ENCODE measurements at regions not wholly inside any gene's neighbourhood (a gene's known extent, or its start where the extent isn't known, plus 50 kb on each side); places are given as distances from the start of the nearest gene placed in this dataset.

GRCh38 chr9:108656566-108656965, 199.2 kb downstream of the ACTL7B start:
- Mint-ChIP-seq H3K27ac (no peak overlapping the region), H3K9me3 (peaks cover 9% of the 10 kb centered on the region), H3K4me1 (no peaks in the 10 kb centered on the region), H3K36me3 (ENCODE audit: low read depth) (no peaks in the 10 kb centered on the region), H3K27me3 (no peaks in the 10 kb centered on the region), H3K4me3 (no peak overlapping the region)
- no peak for DNase-seq
- POLR2A ChIA-PET = no interaction called here
- CTCF ChIA-PET = no interaction called here

GRCh38 chr9:108655818-108656217, 200.0 kb downstream of the ACTL7B start:
- no peaks in the 10 kb centered on the region for H3K27me3 Mint-ChIP-seq
- CTCF ChIA-PET = no interaction called here
- POLR2A ChIA-PET = no interaction called here
- no peak overlapping the region for H3K27ac Mint-ChIP-seq
- DNase-seq = no peak
- no peaks in the 10 kb centered on the region for H3K36me3 Mint-ChIP-seq (ENCODE audit: low read depth)
- peaks cover 4% of the 10 kb centered on the region for H3K9me3 Mint-ChIP-seq
- H3K4me1 Mint-ChIP-seq = no peaks in the 10 kb centered on the region
- H3K4me3 Mint-ChIP-seq = no peak overlapping the region

- ChIA-PET POLR2A (no interaction called here), CTCF (no interaction called here)
- Mint-ChIP-seq H3K27me3 (no peaks in the 10 kb centered on the region), H3K4me3 (no peak overlapping the region), H3K9me3 (peaks cover 4% of the 10 kb centered on the region), H3K36me3 (ENCODE audit: low read depth) (no peaks in the 10 kb centered on the region), H3K27ac (no peak overlapping the region), H3K4me1 (no peaks in the 10 kb centered on the region)
- DNase-seq = no peak
Observed at GRCh38 chr9:108654566-108654965, 201.2 kb downstream of the ACTL7B start.

GRCh38 chr9:108652851-108653250, 202.9 kb downstream of the ACTL7B start:
- H3K27me3 Mint-ChIP-seq = no peaks in the 10 kb centered on the region
- no peak overlapping the region for H3K27ac Mint-ChIP-seq
- CTCF ChIA-PET = no interaction called here
- POLR2A ChIA-PET = no interaction called here
- H3K36me3 Mint-ChIP-seq (ENCODE audit: low read depth) = no peaks in the 10 kb centered on the region
- H3K4me1 Mint-ChIP-seq = no peaks in the 10 kb centered on the region
- H3K4me3 Mint-ChIP-seq = no peak overlapping the region
- H3K9me3 Mint-ChIP-seq = no peaks in the 10 kb centered on the region
- no peak for DNase-seq

GRCh38 chr9:108650826-108651225, 205.0 kb downstream of the ACTL7B start:
- H3K27ac Mint-ChIP-seq = no peak overlapping the region
- H3K9me3 Mint-ChIP-seq = no peaks in the 10 kb centered on the region
- no peak for DNase-seq
- no peaks in the 10 kb centered on the region for H3K36me3 Mint-ChIP-seq (ENCODE audit: low read depth)
- H3K4me1 Mint-ChIP-seq = no peaks in the 10 kb centered on the region
- no peak overlapping the region for H3K4me3 Mint-ChIP-seq
- H3K27me3 Mint-ChIP-seq = no peaks in the 10 kb centered on the region
- POLR2A ChIA-PET = no interaction called here
- CTCF ChIA-PET = no interaction called here

- Mint-ChIP-seq H3K27ac (no peak overlapping the region), H3K4me3 (no peak overlapping the region), H3K36me3 (ENCODE audit: low read depth) (no peaks in the 10 kb centered on the region), H3K4me1 (no peaks in the 10 kb centered on the region), H3K27me3 (no peaks in the 10 kb centered on the region), H3K9me3 (no peaks in the 10 kb centered on the region)
- ChIA-PET POLR2A (no interaction called here), CTCF (interaction anchor here (0.6 kb wide), 1 partner anchor 93 kb away, joined by 3 read pairs; no protein-coding TSS in a partner anchor)
- DNase-seq = no peak
Observed at GRCh38 chr9:108645520-108645919, 210.3 kb downstream of the ACTL7B start.

GRCh38 chr9:108643731-108644510, 211.9 kb downstream of the ACTL7B start:
- ChIA-PET CTCF (no interaction called here), POLR2A (no interaction called here)
- no peak for DNase-seq
- no peaks in the 10 kb centered on the region for H3K36me3 Mint-ChIP-seq (ENCODE audit: low read depth)
- no peak overlapping the region for H3K4me3 Mint-ChIP-seq
- H3K9me3 Mint-ChIP-seq = no peaks in the 10 kb centered on the region
- H3K27me3 Mint-ChIP-seq = no peaks in the 10 kb centered on the region
- H3K4me1 Mint-ChIP-seq = no peaks in the 10 kb centered on the region
- H3K27ac Mint-ChIP-seq = no peak overlapping the region

GRCh38 chr9:108642871-108643270, 212.9 kb downstream of the ACTL7B start:
- Mint-ChIP-seq H3K4me1 (no peaks in the 10 kb centered on the region), H3K27me3 (no peaks in the 10 kb centered on the region), H3K9me3 (no peaks in the 10 kb centered on the region), H3K27ac (no peak overlapping the region), H3K4me3 (no peak overlapping the region), H3K36me3 (ENCODE audit: low read depth) (no peaks in the 10 kb centered on the region)
- DNase-seq = no peak
- POLR2A ChIA-PET = no interaction called here
- CTCF ChIA-PET = no interaction called here

- no peak overlapping the region for H3K27ac Mint-ChIP-seq
- no peaks in the 10 kb centered on the region for H3K27me3 Mint-ChIP-seq
- no peaks in the 10 kb centered on the region for H3K4me1 Mint-ChIP-seq
- DNase-seq = no peak
- no peaks in the 10 kb centered on the region for H3K9me3 Mint-ChIP-seq
- ChIA-PET CTCF (no interaction called here), POLR2A (no interaction called here)
- no peak overlapping the region for H3K4me3 Mint-ChIP-seq
- no peaks in the 10 kb centered on the region for H3K36me3 Mint-ChIP-seq (ENCODE audit: low read depth)
Observed at GRCh38 chr9:108640230-108640629, 215.6 kb downstream of the ACTL7B start.

GRCh38 chr9:108639696-108640095, 216.1 kb downstream of the ACTL7B start:
- DNase-seq = no peak
- H3K27ac Mint-ChIP-seq = no peak overlapping the region
- H3K9me3 Mint-ChIP-seq = no peaks in the 10 kb centered on the region
- H3K36me3 Mint-ChIP-seq (ENCODE audit: low read depth) = no peaks in the 10 kb centered on the region
- H3K4me1 Mint-ChIP-seq = no peaks in the 10 kb centered on the region
- no peak overlapping the region for H3K4me3 Mint-ChIP-seq
- ChIA-PET CTCF (no interaction called here), POLR2A (no interaction called here)
- H3K27me3 Mint-ChIP-seq = no peaks in the 10 kb centered on the region

GRCh38 chr9:108639091-108639490, 216.7 kb downstream of the ACTL7B start:
- H3K9me3 Mint-ChIP-seq = no peaks in the 10 kb centered on the region
- DNase-seq = no peak
- no peaks in the 10 kb centered on the region for H3K4me1 Mint-ChIP-seq
- no peak overlapping the region for H3K4me3 Mint-ChIP-seq
- ChIA-PET POLR2A (no interaction called here), CTCF (no interaction called here)
- H3K27ac Mint-ChIP-seq = no peak overlapping the region
- no peaks in the 10 kb centered on the region for H3K27me3 Mint-ChIP-seq
- no peaks in the 10 kb centered on the region for H3K36me3 Mint-ChIP-seq (ENCODE audit: low read depth)

GRCh38 chr9:108637340-108637739, 218.4 kb downstream of the ACTL7B start:
- H3K4me1 Mint-ChIP-seq = no peaks in the 10 kb centered on the region
- H3K27me3 Mint-ChIP-seq = no peaks in the 10 kb centered on the region
- no peak overlapping the region for H3K27ac Mint-ChIP-seq
- CTCF ChIA-PET = no interaction called here
- no peaks in the 10 kb centered on the region for H3K9me3 Mint-ChIP-seq
- no peaks in the 10 kb centered on the region for H3K36me3 Mint-ChIP-seq (ENCODE audit: low read depth)
- no peak overlapping the region for H3K4me3 Mint-ChIP-seq
- no peak for DNase-seq
- POLR2A ChIA-PET = no interaction called here

- no peak overlapping the region for H3K27ac Mint-ChIP-seq
- no peaks in the 10 kb centered on the region for H3K9me3 Mint-ChIP-seq
- DNase-seq = no peak
- POLR2A ChIA-PET = no interaction called here
- H3K27me3 Mint-ChIP-seq = no peaks in the 10 kb centered on the region
- H3K4me3 Mint-ChIP-seq = no peak overlapping the region
- no peaks in the 10 kb centered on the region for H3K4me1 Mint-ChIP-seq
- H3K36me3 Mint-ChIP-seq (ENCODE audit: low read depth) = no peaks in the 10 kb centered on the region
- CTCF ChIA-PET = no interaction called here
Observed at GRCh38 chr9:108636013-108636412, 219.8 kb downstream of the ACTL7B start.

- no peaks in the 10 kb centered on the region for H3K9me3 Mint-ChIP-seq
- H3K4me3 Mint-ChIP-seq = no peak overlapping the region
- CTCF ChIA-PET = no interaction called here
- H3K27me3 Mint-ChIP-seq = no peaks in the 10 kb centered on the region
- no peak overlapping the region for H3K27ac Mint-ChIP-seq
- H3K4me1 Mint-ChIP-seq = no peaks in the 10 kb centered on the region
- H3K36me3 Mint-ChIP-seq (ENCODE audit: low read depth) = no peaks in the 10 kb centered on the region
- POLR2A ChIA-PET = no interaction called here
- no peak for DNase-seq
Observed at GRCh38 chr9:108634672-108635462, 220.9 kb downstream of the ACTL7B start.
